HG02798 (cell line): ENCODE measurements at regions not wholly inside any gene's neighbourhood (a gene's known extent, or its start where the extent isn't known, plus 50 kb on each side); places are given as distances from the start of the nearest gene placed in this dataset.

Source experiments
- ATAC-seq: cut with Tn5 transposase; IDR thresholded peaks from one replicate; pipeline ENCODE4 v1.9.1; 2021; ENCODE audit warnings: mild to moderate bottlenecking; ENCODE audit not compliant: unreplicated experiment, poor library complexity

DNA sequence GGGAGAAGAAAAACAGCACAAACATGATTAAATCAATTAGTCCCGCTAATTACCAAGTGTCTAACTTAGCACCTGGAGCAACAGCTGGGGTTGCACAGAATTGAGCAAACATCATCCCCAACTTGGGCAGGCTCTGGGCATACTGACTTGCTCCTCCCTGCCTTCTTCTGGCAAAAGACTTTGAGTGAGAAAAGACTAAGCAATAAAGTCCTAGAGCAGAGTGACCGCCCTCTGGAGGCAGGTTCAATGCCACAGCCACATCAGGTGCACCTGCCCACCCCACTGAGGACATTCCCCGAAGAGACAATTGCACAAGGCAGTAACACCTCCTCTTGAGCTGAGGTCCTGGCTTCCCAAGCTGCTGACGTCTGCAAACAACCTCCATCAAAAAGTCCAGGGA, 358.3 kb downstream of the SOX9 start:
- no peak for ATAC-seq

DNA sequence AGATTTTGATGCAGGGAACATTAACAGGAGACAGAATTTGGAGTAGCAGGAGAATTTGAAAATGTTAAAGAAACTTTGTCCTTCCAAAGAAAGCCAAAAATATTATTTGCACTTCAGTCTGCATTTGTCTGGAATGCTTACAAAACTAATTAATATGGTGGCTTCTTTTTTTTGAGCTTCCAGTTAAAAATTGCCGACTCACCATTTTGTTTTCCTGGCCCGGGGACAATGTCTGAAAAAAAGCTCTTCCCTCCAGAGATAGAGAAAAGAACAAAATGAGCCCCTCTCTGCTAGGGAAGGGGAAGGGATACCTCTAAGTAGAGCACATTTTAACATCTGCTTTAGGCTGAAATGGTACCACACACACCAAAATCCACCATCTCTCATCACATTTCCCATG, 360.8 kb downstream of the SOX9 start:
- ATAC-seq: no peak

DNA sequence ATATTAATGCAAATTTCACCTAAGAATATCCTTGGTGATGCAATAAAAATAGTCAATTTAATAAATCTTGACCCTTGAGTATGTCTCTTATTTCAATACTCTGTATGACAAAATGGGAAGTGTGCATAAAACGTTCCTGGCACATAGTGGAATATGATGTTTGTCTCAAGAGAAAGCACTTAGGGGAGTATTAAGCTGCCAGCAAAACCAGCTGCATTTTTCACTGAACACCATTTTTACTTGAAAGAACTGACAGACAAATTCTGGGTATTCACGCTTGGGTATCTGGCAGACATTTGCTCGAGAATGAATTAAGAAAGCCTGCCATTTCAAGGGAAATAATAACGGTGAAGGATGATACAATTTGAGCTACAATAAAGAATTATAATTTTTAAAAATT, 364.8 kb downstream of the SOX9 start:
- ATAC-seq: no peak

GRCh38 chr17:72486806-72487205, 366.0 kb downstream of the SOX9 start:
- ATAC-seq: no peak

- ATAC-seq: no peak
These were observed 367.1 kb downstream of the SOX9 start for GRCh38 chr17:72487731-72488494.

- ATAC-seq: no peak
These were observed 367.9 kb downstream of the SOX9 start for GRCh38 chr17:72488555-72489271.

DNA sequence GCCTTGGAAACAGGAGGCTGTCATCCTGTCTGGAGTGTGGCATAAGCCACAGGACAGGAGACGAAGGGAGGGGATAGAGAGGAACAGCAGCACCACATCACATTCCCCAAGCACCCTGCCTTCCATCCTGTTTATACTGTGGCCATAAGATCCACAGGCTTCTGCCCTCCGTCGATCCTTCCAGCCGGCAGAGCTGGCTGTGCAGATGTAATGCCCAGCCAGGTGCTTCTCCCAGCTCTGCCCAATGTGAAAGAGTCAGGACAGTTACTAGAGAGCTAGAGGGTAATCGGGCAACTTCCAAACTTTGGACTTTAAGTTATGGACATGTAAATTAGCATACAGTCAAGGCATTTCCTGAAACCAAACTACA, 368.4 kb downstream of the SOX9 start:
- ATAC-seq: no peak

- no peak for ATAC-seq
These were observed 370.3 kb downstream of the SOX9 start for GRCh38 chr17:72491102-72491501.

DNA sequence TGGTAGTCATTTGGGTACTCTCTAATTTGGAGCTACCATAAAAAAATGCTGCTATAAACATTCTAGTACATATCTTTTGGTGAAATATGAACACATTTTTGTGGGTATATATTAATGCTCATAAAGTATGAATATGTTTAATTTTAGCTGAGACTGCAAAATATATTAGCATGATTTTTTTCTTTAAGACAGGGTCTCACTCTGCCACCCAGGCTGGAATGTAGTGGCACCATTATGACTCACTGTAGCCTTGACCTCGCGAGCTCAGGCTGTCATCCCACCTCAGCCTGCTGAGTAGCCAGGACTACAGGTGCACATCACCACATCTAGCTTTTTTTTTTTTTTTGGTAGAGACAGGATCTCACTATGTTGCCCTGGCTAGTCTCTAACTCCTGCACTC, 371.7 kb downstream of the SOX9 start:
- no peak for ATAC-seq

GRCh38 chr17:72492941-72493340, 372.1 kb downstream of the SOX9 start:
- no peak for ATAC-seq

GRCh38 chr17:72494566-72494965, 373.7 kb downstream of the SOX9 start:
- no peak for ATAC-seq

DNA sequence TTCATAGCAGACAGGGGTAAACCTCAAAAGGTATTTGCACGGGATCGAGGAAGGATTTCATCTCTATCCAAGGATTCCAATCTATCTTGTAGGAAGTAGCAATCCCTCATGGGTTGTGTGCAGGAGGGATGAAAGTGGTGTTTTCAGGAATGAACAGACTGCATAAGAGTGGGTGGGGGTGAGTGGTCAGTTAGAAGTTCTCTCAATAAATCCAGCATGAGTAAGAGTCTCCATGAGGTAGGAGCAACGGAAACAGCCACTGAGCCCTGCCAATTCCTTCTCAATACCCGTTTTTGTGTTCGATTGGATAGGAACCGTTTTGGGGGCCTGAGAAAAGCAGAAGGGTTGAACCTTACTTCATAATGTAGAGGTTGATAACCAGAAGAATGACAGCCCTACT, 375.6 kb downstream of the SOX9 start:
- no peak for ATAC-seq

DNA sequence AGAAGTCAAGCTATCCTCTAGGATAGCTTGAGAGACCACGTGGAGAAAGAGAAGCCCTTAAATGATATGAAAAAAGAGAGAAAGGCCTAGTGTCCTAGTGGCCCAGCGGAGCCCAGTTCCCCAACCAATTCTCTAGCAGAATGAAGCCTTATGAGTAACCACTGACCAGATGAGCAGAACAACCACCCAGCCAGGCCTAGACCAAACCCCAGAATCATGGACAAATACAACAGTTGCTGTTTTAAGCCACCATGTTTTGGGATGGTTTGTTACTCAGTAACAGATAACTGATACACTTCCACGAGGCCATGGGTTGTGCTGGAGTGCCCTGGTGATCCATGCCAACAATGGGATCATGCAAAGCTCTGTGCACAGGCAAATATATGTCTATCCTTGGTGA, 377.1 kb downstream of the SOX9 start:
- no peak for ATAC-seq

DNA sequence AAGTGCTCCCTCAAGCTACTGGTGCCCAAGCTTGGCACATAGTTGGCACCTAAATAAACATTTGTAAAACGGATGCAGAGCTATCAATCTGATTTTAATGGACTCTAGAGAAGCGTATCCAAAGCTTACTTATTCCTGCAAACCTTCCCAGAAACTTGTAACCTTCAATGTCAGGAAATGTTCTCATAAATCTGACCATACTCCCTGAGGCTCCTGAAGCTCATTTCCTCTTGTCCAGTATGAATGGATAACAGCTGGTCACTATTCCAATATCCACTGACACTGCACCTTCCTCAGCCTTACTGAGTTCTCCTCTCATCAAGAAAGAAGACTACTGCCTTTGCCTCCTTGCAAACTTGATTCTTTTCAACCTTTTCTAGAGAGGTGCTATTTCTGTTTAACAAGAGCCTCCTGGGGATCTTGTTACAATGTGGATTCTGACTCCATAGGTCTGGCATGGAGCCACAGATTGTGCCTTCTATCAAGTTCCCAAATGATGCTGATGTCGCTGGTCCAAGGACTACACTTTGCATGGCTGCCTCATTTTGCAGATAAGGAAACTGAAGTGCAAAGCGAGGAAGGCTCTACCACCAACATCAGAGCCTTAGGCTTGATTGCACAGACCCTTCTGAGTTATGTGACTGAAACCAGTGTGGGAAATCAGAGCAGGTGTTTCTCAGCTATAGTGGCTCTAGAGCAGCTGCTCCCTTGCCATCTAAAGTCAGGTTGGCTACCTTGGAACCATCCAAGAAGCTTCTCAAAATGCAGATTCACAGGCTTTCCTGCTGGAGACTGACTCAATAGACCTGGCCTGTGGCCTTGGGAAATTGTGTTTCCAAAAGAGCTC, 377.8 kb downstream of the SOX9 start:
- ATAC-seq: peak; percentile 82

DNA sequence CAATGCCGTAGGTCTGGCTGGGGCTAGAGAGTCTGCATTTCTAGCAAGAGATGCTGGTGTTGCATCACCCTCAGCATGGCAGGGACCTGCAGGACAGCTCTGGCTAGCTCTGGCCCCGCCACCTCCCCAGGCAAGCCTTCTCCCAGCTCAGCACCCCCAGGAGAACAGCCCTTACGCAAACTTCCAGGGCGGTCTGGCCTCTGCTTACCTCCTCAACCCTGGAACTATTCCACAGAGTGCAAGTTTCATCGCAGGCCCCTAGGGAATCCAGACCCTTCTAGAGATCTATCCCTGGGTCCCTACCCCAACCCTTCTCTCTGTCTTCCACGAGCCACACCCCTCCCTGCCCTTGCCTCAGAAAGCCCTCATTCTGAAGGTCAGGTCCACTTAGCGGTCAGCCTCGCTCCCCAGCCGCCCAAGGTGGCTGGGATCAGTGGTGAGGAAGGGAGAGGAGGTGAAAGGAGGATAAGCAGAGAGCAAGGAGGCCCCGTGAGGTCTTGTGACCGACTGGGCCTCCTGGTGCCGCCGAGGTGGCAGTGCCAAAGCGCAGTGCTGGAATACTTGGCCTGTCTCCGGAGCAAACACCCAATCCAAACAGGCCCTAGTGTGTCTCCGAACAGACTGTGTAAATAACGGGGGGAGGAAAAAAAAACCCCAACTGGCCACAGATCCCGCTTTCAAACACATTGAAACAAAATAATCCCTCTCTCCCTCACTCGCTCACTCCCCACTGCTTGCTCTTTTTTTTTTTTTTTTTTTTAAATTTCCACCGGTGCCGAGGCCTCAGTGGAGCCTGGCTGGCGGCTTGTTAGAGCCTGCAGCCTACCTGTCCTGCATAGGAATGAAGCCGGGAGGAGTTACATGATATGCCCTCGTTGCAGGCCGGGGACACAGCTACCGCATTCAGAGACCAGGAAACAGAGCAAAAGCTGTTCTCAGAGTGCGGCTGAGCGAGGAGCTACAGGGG, 380.9 kb downstream of the SOX9 start:
- ATAC-seq: no peak

DNA sequence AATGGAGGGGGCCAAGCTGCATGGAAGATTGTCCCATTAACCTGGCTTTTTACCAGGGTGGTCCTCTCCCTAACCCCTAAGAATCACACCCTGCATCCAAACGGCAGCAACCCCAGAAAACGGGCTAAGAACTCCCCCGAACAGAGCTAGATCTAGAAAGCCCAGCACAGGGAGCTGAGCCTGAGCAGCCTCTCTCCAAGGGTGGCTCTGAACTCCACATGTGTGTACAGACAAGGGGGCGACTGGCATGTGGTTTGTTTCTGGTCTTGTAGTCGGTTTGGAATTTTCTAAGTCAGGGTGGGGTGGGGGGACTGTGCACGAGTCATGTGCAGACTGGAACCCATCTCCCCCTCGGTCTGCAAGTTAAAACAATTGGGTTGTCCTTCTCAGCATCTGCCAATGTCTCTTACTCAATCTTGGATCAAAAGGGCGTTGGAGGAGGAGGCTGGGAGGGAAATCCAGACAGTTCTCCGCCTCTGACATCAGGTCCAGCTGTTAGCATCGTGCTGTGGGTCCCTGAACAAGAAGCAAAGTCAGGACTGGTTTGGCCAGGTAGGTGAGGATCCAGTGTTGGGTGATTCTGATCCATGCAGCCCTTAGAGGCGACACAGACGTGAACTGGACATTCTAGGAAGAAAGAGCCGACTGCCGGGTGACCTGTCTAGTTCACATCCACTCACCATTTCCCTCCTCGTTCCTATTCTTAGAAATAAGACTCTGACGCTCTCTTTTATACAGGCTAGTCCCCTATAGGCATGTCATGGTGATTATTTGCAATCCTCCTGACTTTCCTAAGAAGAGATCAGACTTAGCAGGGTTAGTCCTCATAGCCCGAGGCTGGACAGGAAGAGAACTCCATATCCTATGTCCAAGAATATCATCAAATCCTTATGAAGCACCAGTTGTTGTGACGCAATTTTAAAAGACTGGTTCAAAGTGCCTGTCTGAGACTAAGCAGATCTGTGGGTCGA, 381.8 kb downstream of the SOX9 start:
- no peak for ATAC-seq

DNA sequence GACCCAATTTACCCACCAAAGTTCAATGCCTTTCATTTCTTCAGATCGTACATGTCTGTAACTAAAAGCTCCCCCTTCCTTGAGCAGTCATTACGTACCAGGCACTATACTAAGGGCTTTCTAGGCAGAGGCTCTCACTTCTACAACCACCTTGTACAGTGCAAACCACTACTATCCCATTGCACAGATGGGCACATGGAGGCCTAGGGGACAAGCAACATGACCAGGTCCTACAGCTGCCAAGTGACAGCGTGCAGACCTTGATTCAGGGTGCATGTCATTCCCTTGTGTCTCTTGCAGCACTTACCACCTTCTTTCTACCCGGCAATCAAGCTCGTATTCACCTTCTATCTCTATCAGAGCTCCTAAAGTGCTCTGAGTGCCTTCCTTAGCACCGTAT, 382.7 kb downstream of the SOX9 start:
- ATAC-seq: no peak

DNA sequence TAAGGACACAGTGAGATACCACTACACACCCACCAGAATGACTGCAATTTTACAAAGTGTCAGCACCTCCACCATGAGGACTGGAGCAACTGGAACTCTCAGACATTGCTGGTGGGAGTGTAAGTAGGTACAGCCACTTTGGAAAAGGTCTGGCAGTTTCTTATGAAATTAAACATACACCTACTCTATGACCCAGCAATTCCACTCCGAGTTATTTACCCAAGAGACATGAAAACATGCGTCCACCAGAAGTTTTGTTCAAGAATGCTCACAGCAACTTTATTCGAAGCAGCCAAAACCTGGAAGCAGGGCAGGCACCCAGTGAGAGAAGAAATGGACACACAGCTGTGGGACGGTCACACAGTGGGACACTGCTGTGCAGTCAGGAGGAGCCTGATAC, 384.0 kb downstream of the SOX9 start:
- no peak for ATAC-seq

DNA sequence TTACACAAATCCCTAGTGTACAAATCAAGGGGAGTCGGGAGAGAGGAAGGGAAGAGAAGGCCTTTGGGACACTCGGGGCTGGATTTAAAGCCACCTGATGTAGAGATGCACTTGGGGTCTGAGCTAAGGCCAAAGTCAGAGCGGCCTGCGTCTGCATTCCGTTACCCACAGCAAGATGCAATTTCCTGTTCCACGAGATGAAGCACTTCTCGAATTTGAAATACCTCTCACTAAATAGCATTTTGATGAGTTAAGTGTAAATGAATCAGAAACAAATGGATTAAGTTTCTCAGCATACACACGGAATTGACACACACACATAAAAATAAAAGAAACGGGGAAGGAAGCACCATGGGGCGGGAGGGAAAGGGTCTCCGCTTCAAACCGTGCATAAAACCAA, 386.0 kb downstream of the SOX9 start:
- no peak for ATAC-seq
